Thoracic aorta (tissue), 2 donors: ENCODE measurements at regions not wholly inside any gene's neighbourhood (a gene's known extent, or its start where the extent isn't known, plus 50 kb on each side); places are given as distances from the start of the nearest gene placed in this dataset.

Experiments used
- ATAC-seq: fragments of 150-250 bp; one replicate; pipeline ENCODE4 v1.8.0; 2017; ENCODE audit warnings: low read depth; ENCODE audit not compliant: insufficient number of reproducible peaks, low FRiP score
- DNase-seq: peaks from one replicate; pipeline ENCODE4 v3.0.0-alpha.2; 2020; ENCODE audit warnings: low spot score
- H3K27ac ChIP-seq, 2 donors: fragments of 200-600 bp; sonication (generic); 1 replicate in 1 of 2; 2 replicates in 1 of 2; pipeline ENCODE4 v1.5.1; 2016; ENCODE audit warnings: mild to moderate bottlenecking in 2 of 2, moderate library complexity in 2 of 2
- H3K27me3 ChIP-seq: fragments of 200-600 bp; sonication (generic); replicated peaks from 2 replicates; pipeline ENCODE4 v1.6.0; 2016; ENCODE audit warnings: mild to moderate bottlenecking; ENCODE audit not compliant: insufficient read depth
- H3K36me3 ChIP-seq: fragments of 200-600 bp; sonication (generic); one replicate; pipeline ENCODE4 v1.5.1; 2016
- H3K4me1 ChIP-seq, 2 donors: fragments of 200-600 bp; sonication (generic); 1 replicate in 1 of 2; 2 replicates in 1 of 2; pipeline versions ENCODE4 v1.5.1 to v1.6.0; 2016; ENCODE audit warnings: low read depth in 2 of 2, mild to moderate bottlenecking in 1 of 2; ENCODE audit not compliant: control insufficient read depth in 1 of 2
- H3K4me3 ChIP-seq: fragments of 200-600 bp; sonication (generic); 2 replicates; pipeline ENCODE4 v1.5.1; 2016; ENCODE audit warnings: mild to moderate bottlenecking
- H3K9me3 ChIP-seq: fragments of 200-600 bp; sonication (generic); 2 replicates; pipeline ENCODE4 v1.5.1; 2016
- TF ChIP-seq, protein P1 (sequence below): fragments of 200-600 bp; sonication (generic); IDR thresholded peaks from one replicate; pipeline ENCODE4 v1.5.1; 2019; ENCODE audit warnings: antibody characterized with exemption

DNA sequence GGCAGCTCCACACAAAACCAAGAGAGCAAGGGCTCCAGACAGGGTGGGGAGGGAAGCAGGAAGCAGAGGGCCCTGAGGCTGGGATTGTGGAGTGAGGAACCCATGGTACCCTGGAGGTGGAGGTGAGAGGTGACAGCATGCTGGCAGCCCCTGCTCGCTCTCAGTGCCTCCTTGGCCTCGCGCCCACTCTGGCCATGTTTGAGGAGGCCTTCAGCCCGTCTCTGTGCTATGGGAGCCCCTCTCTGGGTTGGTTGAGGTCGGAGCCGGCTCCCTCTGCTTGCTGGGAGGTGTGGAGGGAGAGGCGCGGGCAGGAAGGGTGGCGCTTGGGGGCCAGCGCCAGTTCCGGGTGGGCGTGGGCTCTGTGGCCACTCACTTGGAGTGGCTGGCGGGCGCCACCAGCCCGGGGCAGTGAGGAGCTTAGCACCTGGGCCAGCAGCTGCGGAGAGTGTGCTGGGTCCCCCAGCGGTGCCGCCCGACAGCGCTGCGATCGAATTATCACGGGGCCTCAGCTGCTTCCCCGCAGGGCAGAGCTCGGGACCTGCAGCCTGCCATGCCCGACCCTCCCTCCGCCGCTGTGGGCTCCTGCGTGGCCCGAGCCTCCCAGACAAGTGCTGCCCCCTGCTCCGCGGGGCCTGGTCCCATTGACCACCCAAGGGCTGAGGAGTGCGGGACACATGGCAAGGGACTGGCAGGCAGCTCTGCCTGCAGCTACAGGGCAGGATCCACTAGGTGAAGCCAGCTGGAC lies 196.0 kb downstream of the DACT1 start:
- H3K4me1 ChIP-seq = no peaks in the 10 kb centered on the region
- H3K4me3 ChIP-seq = no peak overlapping the region
- H3K9me3 ChIP-seq = no peaks in the 10 kb centered on the region
- no peaks in the 10 kb centered on the region for H3K36me3 ChIP-seq
- TF ChIP-seq, protein P1, sequence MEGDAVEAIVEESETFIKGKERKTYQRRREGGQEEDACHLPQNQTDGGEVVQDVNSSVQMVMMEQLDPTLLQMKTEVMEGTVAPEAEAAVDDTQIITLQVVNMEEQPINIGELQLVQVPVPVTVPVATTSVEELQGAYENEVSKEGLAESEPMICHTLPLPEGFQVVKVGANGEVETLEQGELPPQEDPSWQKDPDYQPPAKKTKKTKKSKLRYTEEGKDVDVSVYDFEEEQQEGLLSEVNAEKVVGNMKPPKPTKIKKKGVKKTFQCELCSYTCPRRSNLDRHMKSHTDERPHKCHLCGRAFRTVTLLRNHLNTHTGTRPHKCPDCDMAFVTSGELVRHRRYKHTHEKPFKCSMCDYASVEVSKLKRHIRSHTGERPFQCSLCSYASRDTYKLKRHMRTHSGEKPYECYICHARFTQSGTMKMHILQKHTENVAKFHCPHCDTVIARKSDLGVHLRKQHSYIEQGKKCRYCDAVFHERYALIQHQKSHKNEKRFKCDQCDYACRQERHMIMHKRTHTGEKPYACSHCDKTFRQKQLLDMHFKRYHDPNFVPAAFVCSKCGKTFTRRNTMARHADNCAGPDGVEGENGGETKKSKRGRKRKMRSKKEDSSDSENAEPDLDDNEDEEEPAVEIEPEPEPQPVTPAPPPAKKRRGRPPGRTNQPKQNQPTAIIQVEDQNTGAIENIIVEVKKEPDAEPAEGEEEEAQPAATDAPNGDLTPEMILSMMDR = no peak
- no peak for DNase-seq
- ATAC-seq = no peak
- no peak overlapping the region for H3K27ac ChIP-seq
- H3K27me3 ChIP-seq = no peaks in the 10 kb centered on the region

DNA sequence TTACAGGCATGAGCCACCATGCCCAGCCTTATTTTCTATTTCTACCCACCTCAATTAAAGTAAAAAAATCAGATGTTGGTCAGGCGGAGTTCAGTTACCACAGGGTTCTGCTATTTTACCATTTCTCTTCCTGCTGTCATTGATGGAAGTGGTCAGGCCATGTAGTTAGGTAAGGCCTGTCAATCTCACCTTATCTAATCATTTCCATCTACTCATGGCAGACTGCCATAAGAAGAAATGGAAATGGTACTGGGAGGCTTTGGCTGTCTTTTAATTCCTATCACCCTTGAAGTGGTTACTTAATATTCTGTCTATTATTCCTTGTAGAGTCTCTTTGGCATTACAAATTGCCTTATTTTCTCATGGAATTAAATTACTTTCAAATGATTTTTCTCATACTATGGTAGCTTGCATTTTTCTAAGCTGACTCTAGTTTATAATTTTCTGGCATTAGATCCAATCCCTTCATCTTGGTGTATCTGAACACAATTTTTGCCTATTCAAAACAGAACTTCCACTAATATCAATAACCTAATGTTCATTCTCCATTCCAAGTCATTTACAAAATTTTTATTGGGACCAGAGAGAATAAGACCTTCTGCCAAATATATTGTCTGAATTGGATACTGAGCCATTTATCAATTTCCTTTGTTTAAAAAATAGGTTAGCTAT lies 198.7 kb downstream of the DACT1 start:
- Histone ChIP-seq H3K36me3 (no peaks in the 10 kb centered on the region), H3K9me3 (no peaks in the 10 kb centered on the region), H3K27ac (no peak overlapping the region), H3K4me3 (no peak overlapping the region), H3K27me3 (no peaks in the 10 kb centered on the region), H3K4me1 (peaks cover 0 to 4% of the 10 kb centered on the region in 2 donors)
- ATAC-seq (no peak), DNase-seq (no peak)
- TF ChIP-seq, protein P1 = no peak

DNA sequence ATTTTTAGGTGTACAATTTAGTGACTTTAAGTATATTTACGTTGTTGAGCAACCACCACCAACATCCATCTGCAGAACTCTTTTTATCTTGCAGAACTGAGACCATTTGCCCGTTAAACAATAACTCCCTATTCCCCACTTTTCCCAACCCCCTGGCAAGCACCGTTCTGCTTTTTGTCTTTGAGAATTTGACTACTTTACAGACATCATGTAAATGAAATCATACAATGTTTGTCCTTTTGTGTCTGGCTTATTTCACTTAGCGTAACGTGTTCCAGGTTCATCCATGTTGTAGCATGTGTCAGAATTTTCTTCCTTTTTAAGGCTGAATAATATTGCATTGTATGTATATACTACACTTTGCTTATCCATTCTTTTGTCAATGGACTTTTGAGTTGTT lies 201.5 kb downstream of the DACT1 start:
- no peak for DNase-seq
- Histone ChIP-seq H3K27me3 (no peaks in the 10 kb centered on the region), H3K4me1 (peaks cover 0 to 16% of the 10 kb centered on the region in 2 donors), H3K36me3 (no peaks in the 10 kb centered on the region), H3K4me3 (no peak overlapping the region), H3K9me3 (no peaks in the 10 kb centered on the region), H3K27ac (no peak overlapping the region)
- TF ChIP-seq, protein P1 = no peak
- no peak for ATAC-seq

DNA sequence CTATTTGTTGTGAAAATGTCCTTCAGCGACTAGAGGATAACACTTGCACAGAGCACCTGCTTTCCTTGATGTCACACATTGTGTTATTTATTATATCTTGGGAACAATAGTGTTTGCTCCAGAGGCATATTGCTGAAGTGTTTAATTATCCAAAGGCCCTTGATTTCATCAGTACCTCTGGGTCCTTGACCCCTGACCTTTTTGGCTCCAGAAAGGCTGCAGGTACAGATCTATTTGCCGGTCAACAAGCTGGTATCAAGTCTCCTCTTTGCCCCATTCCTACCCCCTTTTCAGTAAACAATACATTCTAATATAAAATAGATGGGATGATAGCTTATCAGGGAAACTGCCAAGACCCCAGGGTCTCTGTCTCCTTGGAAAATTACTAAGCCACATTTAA lies 206.8 kb downstream of the DACT1 start:
- H3K9me3 ChIP-seq = no peaks in the 10 kb centered on the region
- TF ChIP-seq, protein P1 = no peak
- no peaks in the 10 kb centered on the region for H3K27me3 ChIP-seq
- no peak for DNase-seq
- ATAC-seq = no peak
- no peaks in the 10 kb centered on the region for H3K36me3 ChIP-seq
- H3K27ac ChIP-seq = no peak overlapping the region
- H3K4me3 ChIP-seq = no peak overlapping the region
- peaks cover 0 to 16% of the 10 kb centered on the region in 2 donors for H3K4me1 ChIP-seq

DNA sequence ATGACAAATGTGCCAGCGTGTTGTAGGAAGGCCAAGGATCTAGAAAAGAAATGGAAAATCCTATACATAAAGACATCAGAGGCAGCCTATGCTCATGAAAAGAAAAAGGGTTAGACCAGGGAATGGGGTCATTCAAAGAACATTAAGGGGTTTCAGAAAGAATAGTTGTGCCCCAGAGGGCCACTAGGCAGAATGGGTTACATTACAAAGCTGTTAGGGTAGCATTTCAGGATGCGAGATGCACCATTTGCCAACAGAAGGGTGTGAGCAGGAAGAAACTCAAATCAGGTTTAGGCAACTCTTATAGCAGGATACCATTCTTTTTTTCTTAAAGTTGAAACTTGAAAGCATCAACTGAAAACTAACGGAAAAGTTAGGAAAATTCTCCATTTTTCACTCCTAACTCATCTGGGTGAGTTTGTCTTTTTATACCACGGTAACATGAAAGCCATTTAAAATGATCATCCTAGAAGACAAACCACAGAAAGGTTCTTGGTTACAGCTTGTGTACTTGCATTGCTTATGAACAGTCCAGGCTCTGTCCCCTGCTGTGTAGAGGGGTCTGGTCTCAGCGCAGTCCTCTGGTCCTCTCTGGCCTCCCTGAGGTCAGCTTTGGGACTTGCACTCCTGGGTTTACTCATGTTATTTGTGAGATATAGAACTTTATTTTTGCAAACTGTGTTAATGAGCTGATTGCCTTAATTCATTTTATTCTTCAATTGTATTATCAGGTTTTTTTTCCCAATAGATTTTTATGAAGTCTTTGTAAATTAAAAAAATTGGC lies 209.1 kb downstream of the DACT1 start:
- ATAC-seq = no peak
- no peak overlapping the region for H3K27ac ChIP-seq
- TF ChIP-seq, protein P1 = no peak

More for the DNA sequence above, 209.1 kb downstream of the DACT1 start:
- Histone ChIP-seq H3K27me3 (no peaks in the 10 kb centered on the region), H3K4me3 (no peak overlapping the region), H3K9me3 (no peaks in the 10 kb centered on the region), H3K36me3 (no peaks in the 10 kb centered on the region), H3K4me1 (peaks cover 0 to 9% of the 10 kb centered on the region in 2 donors)
- no peak for DNase-seq
